KMS-11 (cell line): ENCODE measurements at regions not wholly inside any gene's neighbourhood (a gene's known extent, or its start where the extent isn't known, plus 50 kb on each side); places are given as distances from the start of the nearest gene placed in this dataset.

Experiments used
- H2AFZ ChIP-seq: fragments of 200-600 bp; sonication (generic); 2 replicates; pipeline ENCODE4 v1.6.1; 2016; ENCODE audit warnings: antibody characterized with exemption, mixed run types, low read depth
- H3K27ac ChIP-seq: fragments of 200-600 bp; sonication (generic); 2 replicates; pipeline ENCODE4 v1.6.1; 2016; ENCODE audit warnings: mild to moderate bottlenecking, mixed run types
- H3K27me3 ChIP-seq: fragments of 200-600 bp; sonication (generic); 2 replicates; pipeline ENCODE4 v1.6.1; 2017; ENCODE audit warnings: mild to moderate bottlenecking, low read depth, mixed run types, moderate library complexity; ENCODE audit not compliant: insufficient read depth
- H3K36me3 ChIP-seq: fragments of 200-600 bp; sonication (generic); 2 replicates; pipeline ENCODE4 v1.6.1; 2017; ENCODE audit warnings: mild to moderate bottlenecking, mixed run types; ENCODE audit not compliant: insufficient read depth
- H3K4me1 ChIP-seq: fragments of 200-600 bp; sonication (generic); 2 replicates; pipeline ENCODE4 v1.6.1; 2016; ENCODE audit warnings: mild to moderate bottlenecking, low read depth, mixed run types; ENCODE audit not compliant: poor library complexity, severe bottlenecking
- H3K4me2 ChIP-seq: fragments of 200-600 bp; sonication (generic); 2 replicates; pipeline ENCODE4 v1.7.0; 2016; ENCODE audit warnings: mild to moderate bottlenecking, mixed run types
- H3K4me3 ChIP-seq: fragments of 200-600 bp; sonication (generic); IDR thresholded peaks from 2 replicates; pipeline ENCODE4 v1.6.1; 2017; ENCODE audit warnings: low read depth, low read length, mixed read lengths; ENCODE audit not compliant: insufficient read depth
- H3K79me2 ChIP-seq: fragments of 200-600 bp; sonication (generic); 2 replicates; pipeline ENCODE4 v1.6.1; 2016; ENCODE audit warnings: low read depth, mixed run types; ENCODE audit not compliant: insufficient read depth
- H3K9ac ChIP-seq: fragments of 200-600 bp; sonication (generic); 2 replicates; pipeline ENCODE4 v1.6.1; 2016; ENCODE audit warnings: mild to moderate bottlenecking, mixed run types
- H4K20me1 ChIP-seq: fragments of 200-600 bp; sonication (generic); 2 replicates; pipeline ENCODE4 v1.6.1; 2016; ENCODE audit warnings: mild to moderate bottlenecking, mixed run types; ENCODE audit not compliant: insufficient read depth
- CTCF ChIP-seq: fragments of 200-600 bp; sonication (generic); conservative IDR thresholded peaks from 2 replicates; pipeline ENCODE4 v1.6.1; 2017; ENCODE audit warnings: low read depth, mild to moderate bottlenecking, antibody characterized with exemption, low read length, moderate library complexity, mixed read lengths

- Histone ChIP-seq H3K27ac (no peak overlapping the region), H2AFZ (no peak overlapping the region), H3K79me2 (no peaks in the 10 kb centered on the region), H3K4me2 (no peak overlapping the region), H3K4me1 (peaks cover 4% of the 10 kb centered on the region), H3K27me3 (no peaks in the 10 kb centered on the region), H4K20me1 (no peaks in the 10 kb centered on the region), H3K9ac (no peak overlapping the region), H3K36me3 (no peaks in the 10 kb centered on the region), H3K4me3 (no peak overlapping the region)
- TF ChIP-seq CTCF, result no peak
These were observed 784.4 kb upstream of the ADGRL4 start for GRCh38 chr1:79790950-79791349.

- Histone ChIP-seq H3K36me3 (no peaks in the 10 kb centered on the region), H4K20me1 (no peaks in the 10 kb centered on the region), H3K27ac (no peak overlapping the region), H3K4me1 (peaks cover 4% of the 10 kb centered on the region), H2AFZ (no peak overlapping the region), H3K4me3 (no peak overlapping the region), H3K79me2 (no peaks in the 10 kb centered on the region), H3K4me2 (no peak overlapping the region), H3K9ac (no peak overlapping the region), H3K27me3 (no peaks in the 10 kb centered on the region)
- no peak for TF ChIP-seq CTCF
These were observed 781.1 kb upstream of the ADGRL4 start for GRCh38 chr1:79787631-79788030.

- H3K4me1 ChIP-seq, result no peaks in the 10 kb centered on the region
- no peaks in the 10 kb centered on the region for H3K36me3 ChIP-seq
- H4K20me1 ChIP-seq, result no peaks in the 10 kb centered on the region
- no peak overlapping the region for H3K4me2 ChIP-seq
- no peaks in the 10 kb centered on the region for H3K79me2 ChIP-seq
- no peaks in the 10 kb centered on the region for H3K27me3 ChIP-seq
- H3K27ac ChIP-seq, result no peak overlapping the region
- no peak overlapping the region for H2AFZ ChIP-seq
- H3K9ac ChIP-seq, result no peak overlapping the region
- H3K4me3 ChIP-seq, result no peak overlapping the region
- TF ChIP-seq CTCF, result no peak
These were observed 779.4 kb upstream of the ADGRL4 start for GRCh38 chr1:79785964-79786363.

- H2AFZ ChIP-seq, result no peak overlapping the region
These were observed 779.0 kb upstream of the ADGRL4 start for GRCh38 chr1:79785561-79785960.

More at GRCh38 chr1:79785561-79785960, 779.0 kb upstream of the ADGRL4 start:
- Histone ChIP-seq H3K27ac (no peak overlapping the region), H4K20me1 (no peaks in the 10 kb centered on the region), H3K9ac (no peak overlapping the region), H3K79me2 (no peaks in the 10 kb centered on the region), H3K4me1 (no peaks in the 10 kb centered on the region), H3K27me3 (no peaks in the 10 kb centered on the region), H3K36me3 (no peaks in the 10 kb centered on the region), H3K4me2 (no peak overlapping the region), H3K4me3 (no peak overlapping the region)
- no peak for TF ChIP-seq CTCF
